Left cardiac atrium (tissue), 4 donors: ENCODE measurements at regions not wholly inside any gene's neighbourhood (a gene's known extent, or its start where the extent isn't known, plus 50 kb on each side); places are given as distances from the start of the nearest gene placed in this dataset.
"Not testable (repeated sequence)": the region's sequence is repeated elsewhere in the genome, so short reads cannot be mapped to it uniquely, and the experiment has no call there.

Experiments used
- ATAC-seq, 2 donors: fragments of 200-7000 bp; cut with Tn5 transposase; one replicate each; pipeline ENCODE4 v1.9.1; 2020; ENCODE audit warnings: mild to moderate bottlenecking in 2 of 2, moderate library complexity in 2 of 2
- DNase-seq: peaks from one replicate; pipeline ENCODE4 v3.0.0-alpha.2; 2020
- intact Hi-C, 2 donors: fragments of 100-400 bp; cut with DNase I; formaldehyde crosslinking; loops; one replicate each; pipeline versions ENCODE4 v1.14.1 to v1.15.1; 2022 to 2023
- donor health status: DM: no; HTN: yes; CAD: no.
- donor health status: DM: no; HTN: yes; CAD: no; lungs with severe emphysema.
- donor health status: DM: yes; HTN: yes; CAD: no.
- donor health status: Dilated cardiomyopathy.

GRCh38 chr15:84360902-84361301 is 125.3 kb downstream of the GOLGA6L4 start:
- intact Hi-C loops, ATAC-seq, DNase-seq: not testable (repeated sequence)

GRCh38 chr15:84384421-84384820 is 148.8 kb downstream of the GOLGA6L4 start:
- DNase-seq, ATAC-seq, intact Hi-C loops: not testable (repeated sequence)

- DNase-seq (no peak), ATAC-seq (no peak)
- intact Hi-C loops, result no loop called here
These were observed 151.5 kb downstream of the GOLGA6L4 start for GRCh38 chr15:84387086-84387485.

- intact Hi-C loops, ATAC-seq: not testable (repeated sequence)
These were observed 152.6 kb downstream of the GOLGA6L4 start for GRCh38 chr15:84388201-84388600.

GRCh38 chr15:84388638-84389037 is 153.1 kb downstream of the GOLGA6L4 start:
- intact Hi-C loops, DNase-seq, ATAC-seq: not testable (repeated sequence)

More at GRCh38 chr15:84388201-84388600, 152.6 kb downstream of the GOLGA6L4 start:
- DNase-seq, result not testable (repeated sequence)

- ATAC-seq, intact Hi-C loops, DNase-seq: not testable (repeated sequence)
These were observed 154.8 kb downstream of the GOLGA6L4 start for GRCh38 chr15:84390324-84390723.

- no peak for ATAC-seq
These were observed 155.6 kb downstream of the GOLGA6L4 start for GRCh38 chr15:84391191-84391590.

GRCh38 chr15:84392020-84392419 is 156.4 kb downstream of the GOLGA6L4 start:
- ATAC-seq, intact Hi-C loops, DNase-seq: not testable (repeated sequence)

More at GRCh38 chr15:84391191-84391590, 155.6 kb downstream of the GOLGA6L4 start:
- no peak for DNase-seq
- intact Hi-C loops, result no loop called here

GRCh38 chr15:84393386-84393936 is 157.9 kb downstream of the GOLGA6L4 start:
- DNase-seq, intact Hi-C loops, ATAC-seq: not testable (repeated sequence)

- ATAC-seq, intact Hi-C loops: not testable (repeated sequence)
These were observed 158.4 kb downstream of the GOLGA6L4 start for GRCh38 chr15:84393966-84394365.

GRCh38 chr15:84395384-84395783 is 159.8 kb downstream of the GOLGA6L4 start:
- ATAC-seq, DNase-seq, intact Hi-C loops: not testable (repeated sequence)

More at GRCh38 chr15:84393966-84394365, 158.4 kb downstream of the GOLGA6L4 start:
- DNase-seq, result not testable (repeated sequence)

GRCh38 chr15:84395881-84396280 is 160.3 kb downstream of the GOLGA6L4 start:
- intact Hi-C loops, ATAC-seq, DNase-seq: not testable (repeated sequence)

- intact Hi-C loops, DNase-seq, ATAC-seq: not testable (repeated sequence)
These were observed 161.5 kb downstream of the GOLGA6L4 start for GRCh38 chr15:84397066-84397465.

- DNase-seq, intact Hi-C loops, ATAC-seq: not testable (repeated sequence)
These were observed 162.5 kb downstream of the GOLGA6L4 start for GRCh38 chr15:84398087-84398486.

- no peak for DNase-seq
- intact Hi-C loops, result no loop called here
- ATAC-seq, result no peak
These were observed 163.5 kb downstream of the GOLGA6L4 start for GRCh38 chr15:84398763-84399701.

- DNase-seq, result no peak
- no peak for ATAC-seq
- intact Hi-C loops, result no loop called here
These were observed 164.6 kb downstream of the GOLGA6L4 start for GRCh38 chr15:84400017-84400740.

GRCh38 chr15:84400820-84401219 is 165.2 kb downstream of the GOLGA6L4 start:
- intact Hi-C loops, result no loop called here
- ATAC-seq, result no peak
- no peak for DNase-seq

- intact Hi-C loops, ATAC-seq, DNase-seq: not testable (repeated sequence)
These were observed 165.9 kb downstream of the GOLGA6L4 start for GRCh38 chr15:84401461-84401860.
